Sigmoid colon (tissue), 4 donors: ENCODE measurements at regions not wholly inside any gene's neighbourhood (a gene's known extent, or its start where the extent isn't known, plus 50 kb on each side); places are given as distances from the start of the nearest gene placed in this dataset.

Experiments used
- CTCF ChIP-seq, 4 experiments: fragments of 450-650 bp in 3 of 4; fragments of 200-600 bp in 1 of 4; IDR thresholded peaks; one replicate each; pipeline ENCODE4 v1.5.1; 2016 to 2019; ENCODE audit warnings: antibody characterized with exemption in 4 of 4, mild to moderate bottlenecking in 3 of 4, moderate library complexity in 2 of 4
- EP300 ChIP-seq, 4 donors: sonication (generic); formaldehyde crosslinking; IDR thresholded peaks; one replicate each; pipeline ENCODE4 v1.6.1; 2017; ENCODE audit warnings: antibody characterized with exemption in 4 of 4
- POLR2A ChIP-seq, 2 donors: fragments of 450-650 bp; IDR thresholded peaks; one replicate each; pipeline ENCODE4 v1.6.1; 2016; ENCODE audit warnings: antibody characterized with exemption in 2 of 2, mild to moderate bottlenecking in 2 of 2, moderate library complexity in 2 of 2

GRCh38 chr10:75294518-75294865 lies 58.7 kb upstream of the COMTD1 start:
- TF ChIP-seq POLR2A (IDR thresholded peaks at IDR 0.05) (no peak), CTCF (IDR thresholded peaks at IDR 0.05) (no peak), EP300 (IDR thresholded peaks at IDR 0.05) (no peak)
